ENCODE measurements at regions not wholly inside any gene's neighbourhood (a gene's known extent, or its start where the extent isn't known, plus 50 kb on each side); places are given as distances from the start of the nearest gene placed in this dataset.

DNA sequence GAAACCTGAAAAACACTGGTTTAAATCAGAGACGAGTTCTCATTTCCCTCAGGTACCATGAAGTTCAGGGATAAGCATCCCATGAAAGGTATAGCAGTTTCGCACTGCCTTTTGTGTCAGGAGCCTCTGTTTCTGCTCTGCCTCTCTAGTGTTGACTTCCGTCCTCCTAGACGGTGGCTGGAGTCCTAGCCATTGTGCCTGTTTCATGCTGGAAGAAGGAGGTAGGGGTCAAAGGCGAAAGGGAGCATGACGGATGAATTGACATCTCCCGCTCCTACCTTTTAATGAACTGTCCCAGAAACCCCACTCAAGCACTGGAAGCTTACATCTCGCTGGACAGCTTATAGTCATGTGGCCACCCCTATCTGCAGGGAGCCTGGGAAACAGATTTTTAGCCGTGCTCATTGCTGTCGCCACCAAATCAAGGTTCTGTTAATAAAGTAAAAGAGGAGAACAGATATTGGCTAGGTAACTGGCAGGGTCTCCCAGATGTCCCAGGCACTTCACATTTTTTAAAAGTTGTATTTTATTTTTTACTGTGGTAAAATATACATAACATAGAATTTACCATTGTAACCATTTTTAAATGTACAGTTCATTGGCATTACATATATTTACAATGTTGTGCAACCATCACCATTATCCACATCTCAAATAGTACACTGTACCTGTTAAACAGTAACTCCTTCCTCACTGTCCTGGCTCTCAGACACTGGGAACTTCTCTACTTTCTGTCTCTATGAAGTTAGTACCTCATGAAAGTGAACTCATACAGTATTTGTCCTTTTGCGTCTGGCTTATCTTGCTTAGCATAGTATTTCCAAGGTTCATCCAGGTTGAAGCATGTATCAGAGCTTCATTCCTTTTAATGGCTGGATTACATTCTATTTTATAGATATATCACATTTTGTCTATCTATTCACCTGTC lies 55.0 kb upstream of the CTLA4 start:
- no peak for DNase-seq (ENCODE audit: low read depth in 2 of 2, low spot score in 1 of 2)

DNA sequence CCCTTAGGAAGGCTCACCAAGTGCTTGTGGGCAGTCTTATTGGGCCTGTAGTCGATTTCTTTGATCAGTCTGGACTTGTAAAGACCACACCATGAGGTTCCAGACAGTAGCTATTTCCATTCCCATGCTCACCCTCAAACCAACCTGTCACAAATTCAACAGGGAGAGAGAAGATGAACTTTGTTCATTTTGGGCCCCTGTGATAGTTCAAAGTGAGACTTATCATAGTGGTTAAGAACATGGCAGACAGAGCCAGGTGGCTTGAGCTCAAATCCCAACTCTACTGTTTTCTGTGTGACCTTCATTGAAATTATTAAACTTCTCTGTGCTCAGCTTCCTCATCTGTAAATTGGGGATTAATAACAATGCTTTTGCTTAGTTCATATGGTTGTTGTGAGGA lies 53.9 kb upstream of the CTLA4 start:
- DNase-seq (ENCODE audit: low read depth in 2 of 2, low spot score in 1 of 2) = no peak

DNA sequence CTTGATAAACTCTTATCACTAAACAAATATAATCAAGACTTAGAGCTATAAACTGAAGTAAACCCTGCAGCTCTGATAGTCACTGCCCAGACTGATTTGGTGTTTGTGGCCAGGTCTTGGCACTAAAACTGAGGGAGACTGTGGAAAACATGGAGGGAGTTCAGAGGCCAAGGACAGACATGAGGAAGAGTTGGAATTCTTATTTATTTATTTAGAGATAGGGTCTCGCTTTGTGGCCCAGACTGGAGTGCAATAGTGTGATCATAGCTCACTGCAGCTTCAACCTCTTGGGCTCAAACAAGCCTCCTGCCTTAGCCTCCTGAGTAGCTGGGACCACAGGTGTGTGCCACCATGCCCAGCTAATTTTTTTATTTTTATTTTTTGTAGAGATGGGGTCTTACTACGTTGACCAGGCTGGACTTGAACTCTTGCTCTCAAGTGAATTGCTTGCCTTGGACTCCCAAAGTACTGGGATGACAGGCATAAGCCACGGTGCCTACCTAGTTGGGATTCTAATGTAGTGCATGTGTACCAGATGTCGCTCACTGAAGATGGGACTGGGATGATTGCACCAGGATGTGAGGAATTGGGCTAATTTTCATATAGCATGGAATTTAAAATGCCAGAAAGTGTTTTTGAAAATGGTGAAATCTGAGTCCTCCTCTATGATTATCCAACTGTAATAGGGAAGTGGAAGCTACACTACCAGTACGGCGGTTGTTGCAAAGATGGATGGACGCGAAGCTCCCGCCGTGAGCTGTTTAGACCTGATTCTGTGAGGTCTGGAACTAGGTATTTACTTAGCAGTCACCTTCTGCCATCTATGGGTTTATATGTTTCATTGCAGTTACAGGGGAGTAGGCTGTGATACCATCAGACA lies 52.7 kb upstream of the CTLA4 start:
- no peak for DNase-seq (ENCODE audit: low read depth in 2 of 2, low spot score in 1 of 2)

DNA sequence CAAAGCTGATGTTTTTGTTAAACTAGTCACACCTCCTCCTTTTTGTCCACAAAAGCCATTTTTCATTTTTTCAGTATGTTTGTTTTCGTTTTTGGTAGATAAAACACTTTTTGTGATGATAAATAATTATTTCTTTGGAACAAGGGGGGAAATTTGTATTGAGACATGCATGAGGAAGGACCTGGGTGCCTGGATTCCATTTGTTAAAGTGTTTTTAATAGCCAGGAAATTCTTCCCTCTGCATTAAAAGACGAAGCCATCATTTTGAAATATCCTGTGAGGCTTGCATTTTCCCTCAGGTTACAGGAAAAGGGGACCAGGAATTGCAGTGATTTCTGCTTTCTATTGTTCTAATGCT lies 52.1 kb upstream of the CTLA4 start:
- DNase-seq (ENCODE audit: low read depth in 2 of 2, low spot score in 1 of 2) = no peak

DNA sequence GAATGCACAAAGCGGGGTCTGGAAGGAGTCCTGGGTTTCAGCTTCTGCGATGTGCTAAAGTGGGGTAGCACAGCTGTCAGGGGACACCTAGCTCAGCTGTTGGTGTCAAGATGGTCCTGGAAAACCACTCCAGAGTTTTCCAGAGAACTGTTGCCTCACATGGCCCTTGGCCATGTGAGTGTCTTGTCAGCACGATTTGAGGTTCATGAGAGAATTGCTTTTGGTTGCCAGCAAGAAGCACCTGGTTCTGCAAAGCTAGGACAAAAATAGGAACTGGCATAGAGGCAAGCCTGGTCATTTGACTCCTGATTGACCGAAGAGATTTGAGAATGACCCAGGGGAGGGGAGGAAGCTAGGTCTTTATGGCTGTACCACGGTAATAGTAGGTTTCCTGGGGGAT lies 50.4 kb upstream of the CTLA4 start:
- DNase-seq (ENCODE audit: low read depth in 2 of 2, low spot score in 1 of 2) = no peak

Measured in stimulated activated CD8-positive, alpha-beta memory T cell treated with anti-CD3 and anti-CD28 coated beads, Interleukin-4, amount 100 ng/mL, for 4 hours (primary cell).